ENCODE measurements at regions not wholly inside any gene's neighbourhood (a gene's known extent, or its start where the extent isn't known, plus 50 kb on each side); places are given as distances from the start of the nearest gene placed in this dataset.

GRCh38 chr6:131400779-131401496, 172.1 kb upstream of the ARG1 start:
- no peak for DNase-seq (ENCODE audit: low spot score)
- no peak for TF ChIP-seq CTCF (IDR thresholded peaks at IDR 0.05; ENCODE audit: borderline replicate concordance, control extremely low read depth, extremely low read depth, insufficient read depth, missing control alignments)
- in situ Hi-C loops (cut with MboI; ENCODE audit: low sequenced_read_pairs, unreplicated experiment), result no loop called here

GRCh38 chr6:131408811-131409210, 164.2 kb upstream of the ARG1 start:
- in situ Hi-C loops (cut with MboI; ENCODE audit: low sequenced_read_pairs, unreplicated experiment), result no loop called here
- TF ChIP-seq CTCF (IDR thresholded peaks at IDR 0.05; ENCODE audit: borderline replicate concordance, control extremely low read depth, extremely low read depth, insufficient read depth, missing control alignments), result no peak
- no peak for DNase-seq (ENCODE audit: low spot score)

- in situ Hi-C loops (cut with MboI; ENCODE audit: low sequenced_read_pairs, unreplicated experiment), result no loop called here
- TF ChIP-seq CTCF (IDR thresholded peaks at IDR 0.05; ENCODE audit: borderline replicate concordance, control extremely low read depth, extremely low read depth, insufficient read depth, missing control alignments), result no peak
- DNase-seq (ENCODE audit: low spot score), result no peak
Observed at GRCh38 chr6:131410785-131411184, 162.2 kb upstream of the ARG1 start.

- in situ Hi-C loops (cut with MboI; ENCODE audit: low sequenced_read_pairs, unreplicated experiment), result no loop called here
- no peak for TF ChIP-seq CTCF (IDR thresholded peaks at IDR 0.05; ENCODE audit: borderline replicate concordance, control extremely low read depth, extremely low read depth, insufficient read depth, missing control alignments)
Observed at GRCh38 chr6:131412960-131413830, 159.8 kb upstream of the ARG1 start.

GRCh38 chr6:131413831-131414191, 159.2 kb upstream of the ARG1 start:
- DNase-seq (ENCODE audit: low spot score), result no peak
- in situ Hi-C loops (cut with MboI; ENCODE audit: low sequenced_read_pairs, unreplicated experiment), result no loop called here
- TF ChIP-seq CTCF (IDR thresholded peaks at IDR 0.05; ENCODE audit: borderline replicate concordance, control extremely low read depth, extremely low read depth, insufficient read depth, missing control alignments), result no peak

More at GRCh38 chr6:131412960-131413830, 159.8 kb upstream of the ARG1 start:
- DNase-seq (ENCODE audit: low spot score), result no peak

GRCh38 chr6:131414956-131415355, 158.1 kb upstream of the ARG1 start:
- no peak for DNase-seq (ENCODE audit: low spot score)
- no peak for TF ChIP-seq CTCF (IDR thresholded peaks at IDR 0.05; ENCODE audit: borderline replicate concordance, control extremely low read depth, extremely low read depth, insufficient read depth, missing control alignments)

More at GRCh38 chr6:131414956-131415355, 158.1 kb upstream of the ARG1 start:
- in situ Hi-C loops (cut with MboI; ENCODE audit: low sequenced_read_pairs, unreplicated experiment), result no loop called here
